K562 (cell line): ENCODE measurements at regions not wholly inside any gene's neighbourhood (a gene's known extent, or its start where the extent isn't known, plus 50 kb on each side); places are given as distances from the start of the nearest gene placed in this dataset.

Experiments used
- ARNT ChIP-seq, 2 experiments: fragments of 450-650 bp; IDR thresholded peaks; 2 replicates each; pipeline ENCODE4 v1.6.1; 2016; ENCODE audit warnings: mild to moderate bottlenecking in 1 of 2
- ELF4 ChIP-seq: fragments of 450-650 bp; formaldehyde crosslinking; IDR thresholded peaks from 2 replicates; pipeline ENCODE4 v1.4.0; 2022; ENCODE audit warnings: missing genetic modification characterization
- LEF1 ChIP-seq: fragments of 450-650 bp; IDR thresholded peaks from 2 replicates; pipeline ENCODE4 v1.6.1; 2016; ENCODE audit warnings: mild to moderate bottlenecking
- NCOA2 ChIP-seq, 2 experiments: fragments of 450-650 bp; IDR thresholded peaks; 2 replicates each; pipeline ENCODE4 v1.6.1; 2018; ENCODE audit warnings: mild to moderate bottlenecking in 2 of 2, moderate library complexity in 1 of 2; ENCODE audit not compliant: partially characterized antibody in 2 of 2
- PML ChIP-seq: IDR thresholded peaks from 2 replicates; pipeline ENCODE4 v1.6.1; 2012; ENCODE audit warnings: low read length, inconsistent platforms
- PTRF ChIP-seq: fragments of 450-650 bp; IDR thresholded peaks from 2 replicates; pipeline ENCODE4 v1.6.1; 2016; ENCODE audit warnings: mild to moderate bottlenecking, missing genetic modification characterization, missing compliant biosample characterization
- PYGO2 ChIP-seq: fragments of 450-650 bp; IDR thresholded peaks from 2 replicates; pipeline ENCODE4 v1.6.1; 2016; ENCODE audit warnings: mild to moderate bottlenecking, missing genetic modification characterization, moderate library complexity, missing compliant biosample characterization
- TBP ChIP-seq: optimal IDR thresholded peaks from 2 replicates; pipeline ENCODE3; 2011; ENCODE audit warnings: low read depth, low read length, improper control_type of control experiment
- ZFP30 ChIP-seq: fragments of 250-450 bp; sonication (Bioruptor Pico); IDR thresholded peaks from 2 replicates; pipeline ENCODE4 v1.8.0; 2022; ENCODE audit warnings: moderate library complexity, mild to moderate bottlenecking, inconsistent platforms, borderline replicate concordance
- ZNF121 ChIP-seq: sonication (generic); formaldehyde crosslinking; conservative IDR thresholded peaks from 2 replicates; pipeline ENCODE4 v1.8.0; 2022; ENCODE audit warnings: missing genetic modification reagents
- ZNF134 ChIP-seq: fragments of 250-450 bp; sonication (Bioruptor Pico); conservative IDR thresholded peaks from 2 replicates; pipeline ENCODE4 v1.4.0; 2020
- ZNF707 ChIP-seq: fragments of 250-450 bp; sonication (Bioruptor Pico); conservative IDR thresholded peaks from 2 replicates; pipeline ENCODE4 v1.8.0; 2022; ENCODE audit warnings: inconsistent platforms, mild to moderate bottlenecking, moderate library complexity
- ZSCAN32 ChIP-seq: fragments of 450-650 bp; formaldehyde crosslinking; IDR thresholded peaks from 2 replicates; pipeline ENCODE4 v1.4.0; 2020; ENCODE audit warnings: mild to moderate bottlenecking, moderate library complexity
- TF ChIP-seq, protein P1 (sequence below): sonication (generic); formaldehyde crosslinking; IDR thresholded peaks from 2 replicates; pipeline ENCODE4 v1.8.0; 2022; ENCODE audit warnings: missing genetic modification reagents, mild to moderate bottlenecking, borderline replicate concordance
- TF ChIP-seq, protein P2 (sequence below): IDR thresholded peaks from 2 replicates; pipeline ENCODE4 v1.6.1; 2012; ENCODE audit warnings: low read depth, low read length, improper control_type of control experiment, borderline replicate concordance
- TF ChIP-seq, protein P3 (sequence below): sonication (generic); formaldehyde crosslinking; IDR thresholded peaks from 2 replicates; pipeline ENCODE4 v1.5.0; 2020; ENCODE audit warnings: missing genetic modification reagents
- TF ChIP-seq, protein P4 (sequence below): IDR thresholded peaks from 2 replicates; pipeline ENCODE4 v1.6.1; 2014; ENCODE audit warnings: antibody characterized with exemption
- TF ChIP-seq, protein P5 (sequence below), 2 experiments: fragments of 450-650 bp; IDR thresholded peaks; 2 replicates each; pipeline ENCODE4 v1.6.1; 2018; ENCODE audit warnings: mild to moderate bottlenecking in 2 of 2, low read depth in 1 of 2; ENCODE audit not compliant: partially characterized antibody in 2 of 2

DNA sequence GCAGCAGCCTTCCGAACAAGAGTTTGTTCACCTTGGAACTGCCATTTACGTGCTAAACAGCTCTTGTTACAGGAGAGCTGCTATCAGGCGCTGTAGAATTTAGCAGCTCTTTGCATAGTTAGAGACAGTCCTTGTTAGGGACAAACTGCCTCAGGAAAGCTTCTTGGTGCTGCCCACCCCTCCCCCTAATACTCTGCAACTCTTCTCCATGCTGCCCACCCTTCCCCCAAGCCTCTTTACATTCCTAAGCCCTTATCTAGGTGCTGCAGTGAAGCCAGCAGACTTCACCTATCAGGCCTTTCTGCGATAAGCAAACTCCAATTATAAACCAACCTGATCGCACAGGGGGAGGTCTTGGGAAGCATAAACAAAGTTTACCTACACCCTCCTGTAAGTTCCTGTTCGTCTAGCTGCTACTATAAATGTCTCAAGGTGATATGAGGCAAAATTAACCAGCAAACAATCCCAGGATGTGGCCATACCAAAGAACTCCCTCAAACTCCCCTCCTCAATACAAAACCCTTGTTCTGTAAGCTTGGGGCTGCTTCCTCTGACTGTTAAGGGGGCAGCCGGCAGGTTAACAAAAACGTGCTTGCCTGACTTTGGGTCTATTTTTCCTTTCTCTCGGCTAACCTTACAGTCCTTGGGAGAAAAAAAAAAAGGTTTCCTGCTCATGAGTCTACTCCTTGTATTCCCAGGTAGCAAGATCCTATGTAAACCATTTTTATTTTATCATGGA, 74.0 kb upstream of the GC start (continued):
- TF ChIP-seq, protein P1, sequence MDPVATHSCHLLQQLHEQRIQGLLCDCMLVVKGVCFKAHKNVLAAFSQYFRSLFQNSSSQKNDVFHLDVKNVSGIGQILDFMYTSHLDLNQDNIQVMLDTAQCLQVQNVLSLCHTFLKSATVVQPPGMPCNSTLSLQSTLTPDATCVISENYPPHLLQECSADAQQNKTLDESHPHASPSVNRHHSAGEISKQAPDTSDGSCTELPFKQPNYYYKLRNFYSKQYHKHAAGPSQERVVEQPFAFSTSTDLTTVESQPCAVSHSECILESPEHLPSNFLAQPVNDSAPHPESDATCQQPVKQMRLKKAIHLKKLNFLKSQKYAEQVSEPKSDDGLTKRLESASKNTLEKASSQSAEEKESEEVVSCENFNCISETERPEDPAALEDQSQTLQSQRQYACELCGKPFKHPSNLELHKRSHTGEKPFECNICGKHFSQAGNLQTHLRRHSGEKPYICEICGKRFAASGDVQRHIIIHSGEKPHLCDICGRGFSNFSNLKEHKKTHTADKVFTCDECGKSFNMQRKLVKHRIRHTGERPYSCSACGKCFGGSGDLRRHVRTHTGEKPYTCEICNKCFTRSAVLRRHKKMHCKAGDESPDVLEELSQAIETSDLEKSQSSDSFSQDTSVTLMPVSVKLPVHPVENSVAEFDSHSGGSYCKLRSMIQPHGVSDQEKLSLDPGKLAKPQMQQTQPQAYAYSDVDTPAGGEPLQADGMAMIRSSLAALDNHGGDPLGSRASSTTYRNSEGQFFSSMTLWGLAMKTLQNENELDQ (CRISPR knock-in tag): no peak
- peak; percentile 99 for TF ChIP-seq LEF1
- no peak for TF ChIP-seq ZSCAN32 (CRISPR knock-in tag)
- no peak for TF ChIP-seq PTRF
- no peak for TF ChIP-seq ZFP30 (CRISPR knock-in tag)
- peak; percentile 96 for TF ChIP-seq PML
- no peak for TF ChIP-seq ZNF707
- TF ChIP-seq, protein P2, sequence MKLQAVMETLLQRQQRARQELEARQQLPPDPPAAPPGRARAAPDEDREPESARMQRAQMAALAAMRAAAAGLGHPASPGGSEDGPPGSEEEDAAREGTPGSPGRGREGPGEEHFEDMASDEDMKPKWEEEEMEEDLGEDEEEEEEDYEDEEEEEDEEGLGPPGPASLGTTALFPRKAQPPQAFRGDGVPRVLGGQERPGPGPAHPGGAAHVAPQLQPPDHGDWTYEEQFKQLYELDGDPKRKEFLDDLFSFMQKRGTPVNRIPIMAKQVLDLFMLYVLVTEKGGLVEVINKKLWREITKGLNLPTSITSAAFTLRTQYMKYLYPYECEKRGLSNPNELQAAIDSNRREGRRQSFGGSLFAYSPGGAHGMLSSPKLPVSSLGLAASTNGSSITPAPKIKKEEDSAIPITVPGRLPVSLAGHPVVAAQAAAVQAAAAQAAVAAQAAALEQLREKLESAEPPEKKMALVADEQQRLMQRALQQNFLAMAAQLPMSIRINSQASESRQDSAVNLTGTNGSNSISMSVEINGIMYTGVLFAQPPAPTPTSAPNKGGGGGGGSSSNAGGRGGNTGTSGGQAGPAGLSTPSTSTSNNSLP: peak; percentile 91; the same call in 1 of the 2 replicates
- TF ChIP-seq ELF4 (CRISPR knock-in tag): peak; percentile 52; the same call in 1 of the 2 replicates
- peak; percentile 69 to 82; a peak in 3 of 4 replicates for TF ChIP-seq ARNT (IDR thresholded peaks at IDR 0.05)
- TF ChIP-seq, protein P3, sequence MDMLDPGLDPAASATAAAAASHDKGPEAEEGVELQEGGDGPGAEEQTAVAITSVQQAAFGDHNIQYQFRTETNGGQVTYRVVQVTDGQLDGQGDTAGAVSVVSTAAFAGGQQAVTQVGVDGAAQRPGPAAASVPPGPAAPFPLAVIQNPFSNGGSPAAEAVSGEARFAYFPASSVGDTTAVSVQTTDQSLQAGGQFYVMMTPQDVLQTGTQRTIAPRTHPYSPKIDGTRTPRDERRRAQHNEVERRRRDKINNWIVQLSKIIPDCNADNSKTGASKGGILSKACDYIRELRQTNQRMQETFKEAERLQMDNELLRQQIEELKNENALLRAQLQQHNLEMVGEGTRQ (CRISPR knock-in tag): no peak
- TF ChIP-seq TBP: no peak
- TF ChIP-seq, protein P4, sequence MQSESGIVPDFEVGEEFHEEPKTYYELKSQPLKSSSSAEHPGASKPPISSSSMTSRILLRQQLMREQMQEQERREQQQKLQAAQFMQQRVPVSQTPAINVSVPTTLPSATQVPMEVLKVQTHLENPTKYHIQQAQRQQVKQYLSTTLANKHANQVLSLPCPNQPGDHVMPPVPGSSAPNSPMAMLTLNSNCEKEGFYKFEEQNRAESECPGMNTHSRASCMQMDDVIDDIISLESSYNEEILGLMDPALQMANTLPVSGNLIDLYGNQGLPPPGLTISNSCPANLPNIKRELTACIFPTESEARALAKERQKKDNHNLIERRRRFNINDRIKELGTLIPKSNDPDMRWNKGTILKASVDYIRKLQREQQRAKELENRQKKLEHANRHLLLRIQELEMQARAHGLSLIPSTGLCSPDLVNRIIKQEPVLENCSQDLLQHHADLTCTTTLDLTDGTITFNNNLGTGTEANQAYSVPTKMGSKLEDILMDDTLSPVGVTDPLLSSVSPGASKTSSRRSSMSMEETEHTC: peak; percentile 84
- TF ChIP-seq NCOA2 (IDR thresholded peaks at IDR 0.05; ENCODE audit: partially characterized antibody in 2 of 2): peak; percentile 71 to 72
- TF ChIP-seq ZNF134 (CRISPR knock-in tag): no peak
- no peak for TF ChIP-seq ZNF121 (CRISPR knock-in tag)
- TF ChIP-seq, protein P5, sequence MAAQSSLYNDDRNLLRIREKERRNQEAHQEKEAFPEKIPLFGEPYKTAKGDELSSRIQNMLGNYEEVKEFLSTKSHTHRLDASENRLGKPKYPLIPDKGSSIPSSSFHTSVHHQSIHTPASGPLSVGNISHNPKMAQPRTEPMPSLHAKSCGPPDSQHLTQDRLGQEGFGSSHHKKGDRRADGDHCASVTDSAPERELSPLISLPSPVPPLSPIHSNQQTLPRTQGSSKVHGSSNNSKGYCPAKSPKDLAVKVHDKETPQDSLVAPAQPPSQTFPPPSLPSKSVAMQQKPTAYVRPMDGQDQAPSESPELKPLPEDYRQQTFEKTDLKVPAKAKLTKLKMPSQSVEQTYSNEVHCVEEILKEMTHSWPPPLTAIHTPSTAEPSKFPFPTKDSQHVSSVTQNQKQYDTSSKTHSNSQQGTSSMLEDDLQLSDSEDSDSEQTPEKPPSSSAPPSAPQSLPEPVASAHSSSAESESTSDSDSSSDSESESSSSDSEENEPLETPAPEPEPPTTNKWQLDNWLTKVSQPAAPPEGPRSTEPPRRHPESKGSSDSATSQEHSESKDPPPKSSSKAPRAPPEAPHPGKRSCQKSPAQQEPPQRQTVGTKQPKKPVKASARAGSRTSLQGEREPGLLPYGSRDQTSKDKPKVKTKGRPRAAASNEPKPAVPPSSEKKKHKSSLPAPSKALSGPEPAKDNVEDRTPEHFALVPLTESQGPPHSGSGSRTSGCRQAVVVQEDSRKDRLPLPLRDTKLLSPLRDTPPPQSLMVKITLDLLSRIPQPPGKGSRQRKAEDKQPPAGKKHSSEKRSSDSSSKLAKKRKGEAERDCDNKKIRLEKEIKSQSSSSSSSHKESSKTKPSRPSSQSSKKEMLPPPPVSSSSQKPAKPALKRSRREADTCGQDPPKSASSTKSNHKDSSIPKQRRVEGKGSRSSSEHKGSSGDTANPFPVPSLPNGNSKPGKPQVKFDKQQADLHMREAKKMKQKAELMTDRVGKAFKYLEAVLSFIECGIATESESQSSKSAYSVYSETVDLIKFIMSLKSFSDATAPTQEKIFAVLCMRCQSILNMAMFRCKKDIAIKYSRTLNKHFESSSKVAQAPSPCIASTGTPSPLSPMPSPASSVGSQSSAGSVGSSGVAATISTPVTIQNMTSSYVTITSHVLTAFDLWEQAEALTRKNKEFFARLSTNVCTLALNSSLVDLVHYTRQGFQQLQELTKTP (IDR thresholded peaks at IDR 0.05; ENCODE audit: low read depth in 1 of 2, partially characterized antibody in 2 of 2): peak in 1 of 2 experiments; percentile 58
- 0 out of 2 replicates have a peak, but pooled peaks have one; percentile 45 for TF ChIP-seq PYGO2 (tag)
